SK-N-SH treated with all-trans-retinoic acid at 6 μM for 48 hours (cell line): ENCODE measurements at regions not wholly inside any gene's neighbourhood (a gene's known extent, or its start where the extent isn't known, plus 50 kb on each side); places are given as distances from the start of the nearest gene placed in this dataset.

Experiments
- ATAC-seq: fragments of 200-7000 bp; cut with Tn5 transposase; 3 replicates; pipeline ENCODE4 v1.9.1; 2020; ENCODE audit warnings: mild to moderate bottlenecking, moderate library complexity
- ARNTL ChIP-seq: fragments of 450-650 bp; formaldehyde crosslinking; IDR thresholded peaks from 2 replicates; pipeline ENCODE4 v1.5.0; 2020; ENCODE audit warnings: low read depth, mild to moderate bottlenecking, moderate library complexity, borderline replicate concordance
- BACH2 ChIP-seq: fragments of 250-450 bp; sonication (Bioruptor Pico); IDR thresholded peaks from 2 replicates; pipeline ENCODE4 v1.9.0; 2021; ENCODE audit warnings: mild to moderate bottlenecking, borderline replicate concordance
- CSDC2 ChIP-seq: fragments of 250-450 bp; sonication (Bioruptor Pico); IDR thresholded peaks from 2 replicates; pipeline ENCODE4 v1.5.0; 2020; ENCODE audit warnings: mild to moderate bottlenecking, moderate library complexity
- CSRNP3 ChIP-seq: fragments of 250-450 bp; sonication (Bioruptor Pico); IDR thresholded peaks from 2 replicates; pipeline ENCODE4 v1.5.1; 2021; ENCODE audit warnings: mild to moderate bottlenecking, moderate library complexity
- ESRRG ChIP-seq: fragments of 250-450 bp; sonication (Bioruptor Pico); IDR thresholded peaks from 2 replicates; pipeline ENCODE4 v1.6.1; 2021; ENCODE audit warnings: mild to moderate bottlenecking
- GLIS3 ChIP-seq: fragments of 250-450 bp; sonication (Bioruptor Pico); IDR thresholded peaks from 2 replicates; pipeline ENCODE4 v1.5.0; 2020; ENCODE audit warnings: mild to moderate bottlenecking, moderate library complexity
- ISL1 ChIP-seq: fragments of 250-450 bp; sonication (Bioruptor Pico); IDR thresholded peaks from 2 replicates; pipeline ENCODE4 v2.1.2; 2022; ENCODE audit warnings: mild to moderate bottlenecking, moderate library complexity
- OSR1 ChIP-seq: fragments of 250-450 bp; sonication (Bioruptor Pico); IDR thresholded peaks from 2 replicates; pipeline ENCODE4 v1.8.0; 2022; ENCODE audit warnings: moderate library complexity, mild to moderate bottlenecking, inconsistent platforms
- PATZ1 ChIP-seq: fragments of 250-450 bp; sonication (Bioruptor Pico); IDR thresholded peaks from 2 replicates; pipeline ENCODE4 v1.8.0; 2020; ENCODE audit warnings: mild to moderate bottlenecking, moderate library complexity, borderline replicate concordance
- POU6F1 ChIP-seq: fragments of 250-450 bp; sonication (Bioruptor Pico); IDR thresholded peaks from 2 replicates; pipeline ENCODE4 v1.8.0; 2021; ENCODE audit warnings: low read depth, mild to moderate bottlenecking, moderate library complexity, borderline replicate concordance
- PPARA ChIP-seq: fragments of 250-450 bp; sonication (Bioruptor Pico); IDR thresholded peaks from 2 replicates; pipeline ENCODE4 v1.5.0; 2020; ENCODE audit warnings: mild to moderate bottlenecking, borderline replicate concordance
- RARB ChIP-seq: fragments of 250-450 bp; sonication (Bioruptor Pico); IDR thresholded peaks from 2 replicates; pipeline ENCODE4 v1.8.0; 2021; ENCODE audit warnings: mild to moderate bottlenecking, moderate library complexity
- SNAI2 ChIP-seq: fragments of 250-450 bp; sonication (Bioruptor Pico); IDR thresholded peaks from 2 replicates; pipeline ENCODE4 v1.5.0; 2020; ENCODE audit warnings: mild to moderate bottlenecking, moderate library complexity
- TCF4 ChIP-seq: fragments of 250-450 bp; sonication (Bioruptor Pico); IDR thresholded peaks from 2 replicates; pipeline ENCODE4 v1.8.0; 2021; ENCODE audit warnings: mild to moderate bottlenecking, moderate library complexity, borderline replicate concordance
- TOX ChIP-seq: fragments of 250-450 bp; sonication (Bioruptor Pico); IDR thresholded peaks from 2 replicates; pipeline ENCODE4 v1.8.0; 2021; ENCODE audit warnings: mild to moderate bottlenecking, moderate library complexity, borderline replicate concordance
- TSHZ2 ChIP-seq: fragments of 250-450 bp; sonication (Bioruptor Pico); IDR thresholded peaks from 2 replicates; pipeline ENCODE4 v1.5.0; 2020; ENCODE audit warnings: mild to moderate bottlenecking, moderate library complexity
- ZC3H10 ChIP-seq: fragments of 250-450 bp; sonication (Bioruptor Pico); IDR thresholded peaks from 2 replicates; pipeline ENCODE4 v1.5.1; 2021; ENCODE audit warnings: mild to moderate bottlenecking, moderate library complexity
- ZFP3 ChIP-seq: fragments of 250-450 bp; sonication (Bioruptor Pico); IDR thresholded peaks from 2 replicates; pipeline ENCODE4 v1.5.0; 2020; ENCODE audit warnings: mild to moderate bottlenecking, moderate library complexity
- ZFP30 ChIP-seq: fragments of 450-650 bp; formaldehyde crosslinking; IDR thresholded peaks from 2 replicates; pipeline ENCODE4 v1.5.0; 2022; ENCODE audit warnings: mild to moderate bottlenecking, moderate library complexity
- ZNF565 ChIP-seq: fragments of 450-650 bp; formaldehyde crosslinking; conservative IDR thresholded peaks from 2 replicates; pipeline ENCODE4 v1.5.0; 2020; ENCODE audit warnings: low read depth, mild to moderate bottlenecking, moderate library complexity
- ZNF8 ChIP-seq: fragments of 450-650 bp; formaldehyde crosslinking; IDR thresholded peaks from 2 replicates; pipeline ENCODE4 v1.5.0; 2020; ENCODE audit warnings: mild to moderate bottlenecking, moderate library complexity

GRCh38 chr4:141391293-141391692 is 170.6 kb downstream of the ZNF330 start:
- ATAC-seq, result 0 out of 3 replicates have a peak, but pooled peaks have one; percentile 13
- no peak for TF ChIP-seq CSRNP3 (CRISPR knock-in tag)
- no peak for TF ChIP-seq PATZ1 (CRISPR knock-in tag)
- TF ChIP-seq ISL1, result no peak
- TF ChIP-seq ZNF565 (CRISPR knock-in tag), result no peak
- no peak for TF ChIP-seq GLIS3 (CRISPR knock-in tag)
- no peak for TF ChIP-seq ZFP3 (CRISPR knock-in tag)
- no peak for TF ChIP-seq ESRRG (CRISPR knock-in tag)
- no peak for TF ChIP-seq ZNF8 (CRISPR knock-in tag)
- no peak for TF ChIP-seq TOX

- TF ChIP-seq BACH2 (CRISPR knock-in tag), result no peak
- ATAC-seq, result no peak
Measured at GRCh38 chr4:141391771-141392170, 171.1 kb downstream of the ZNF330 start.

GRCh38 chr4:141395246-141395830 is 174.6 kb downstream of the ZNF330 start:
- no peak for ATAC-seq
- TF ChIP-seq RARB (no peak), ARNTL (CRISPR knock-in tag) (no peak), PPARA (CRISPR knock-in tag) (no peak), ESRRG (CRISPR knock-in tag) (no peak), OSR1 (CRISPR knock-in tag) (no peak), ZNF565 (CRISPR knock-in tag) (no peak), ZFP3 (CRISPR knock-in tag) (no peak)

- TF ChIP-seq SNAI2 (CRISPR knock-in tag), result no peak
- TF ChIP-seq TOX, result no peak
- TF ChIP-seq BACH2 (CRISPR knock-in tag), result no peak
- no peak for TF ChIP-seq ARNTL (CRISPR knock-in tag)
- no peak for TF ChIP-seq TCF4
- TF ChIP-seq ZFP30 (CRISPR knock-in tag), result no peak
- TF ChIP-seq CSRNP3 (CRISPR knock-in tag), result no peak
- no peak for ATAC-seq
Measured at GRCh38 chr4:141395919-141396318, 175.2 kb downstream of the ZNF330 start.

- no peak for ATAC-seq
Measured at GRCh38 chr4:141402712-141403111, 182.0 kb downstream of the ZNF330 start.

More at GRCh38 chr4:141402712-141403111, 182.0 kb downstream of the ZNF330 start:
- TF ChIP-seq TOX (no peak), TSHZ2 (no peak), GLIS3 (CRISPR knock-in tag) (no peak), ZNF565 (CRISPR knock-in tag) (no peak), ZFP3 (CRISPR knock-in tag) (no peak), ZFP30 (CRISPR knock-in tag) (no peak), ZC3H10 (CRISPR knock-in tag) (no peak), OSR1 (CRISPR knock-in tag) (no peak), POU6F1 (CRISPR knock-in tag) (no peak), CSDC2 (CRISPR knock-in tag) (no peak), PPARA (CRISPR knock-in tag) (no peak), ESRRG (CRISPR knock-in tag) (no peak), TCF4 (no peak), RARB (no peak), ISL1 (no peak), BACH2 (CRISPR knock-in tag) (no peak)
